ENCODE measurements at regions not wholly inside any gene's neighbourhood (a gene's known extent, or its start where the extent isn't known, plus 50 kb on each side); places are given as distances from the start of the nearest gene placed in this dataset.
A peak's percentile ranks its signal among the peaks of the same experiment; 100 is the strongest.
"Not testable (repeated sequence)": the region's sequence is repeated elsewhere in the genome, so short reads cannot be mapped to it uniquely, and the experiment has no call there.

- Histone ChIP-seq H3K4me3 (ENCODE audit: low read depth, low read length) (no peak overlapping the region), H3K4me1 (ENCODE audit: insufficient read depth) (no peaks in the 10 kb centered on the region), H3K27ac (ENCODE audit: low read depth) (no peak overlapping the region), H3K36me3 (ENCODE audit: insufficient read depth) (no peaks in the 10 kb centered on the region)
- DNase-seq (ENCODE audit: extremely low spot score) = no peak
- 89% methylated on average over 3 of the region's 3 CpGs for WGBS
These were observed 1075.1 kb upstream of the CDH18 start for GRCh38 chr5:21063146-21063545.

- 91% methylated on average over 5 of the region's 5 CpGs for WGBS
These were observed 1070.3 kb upstream of the CDH18 start for GRCh38 chr5:21058289-21058688.

GRCh38 chr5:21051945-21052344, 1063.9 kb upstream of the CDH18 start:
- 95% methylated on average over 1 of the region's 1 CpG for WGBS
- Histone ChIP-seq H3K4me3 (ENCODE audit: low read depth, low read length) (no peak overlapping the region), H3K27ac (ENCODE audit: low read depth) (no peak overlapping the region), H3K4me1 (ENCODE audit: insufficient read depth) (no peaks in the 10 kb centered on the region), H3K36me3 (ENCODE audit: insufficient read depth) (no peaks in the 10 kb centered on the region)
- no peak for DNase-seq (ENCODE audit: extremely low spot score)

More at GRCh38 chr5:21058289-21058688, 1070.3 kb upstream of the CDH18 start:
- no peak for DNase-seq (ENCODE audit: extremely low spot score)
- Histone ChIP-seq H3K36me3 (ENCODE audit: insufficient read depth) (no peaks in the 10 kb centered on the region), H3K4me1 (ENCODE audit: insufficient read depth) (no peaks in the 10 kb centered on the region), H3K27ac (ENCODE audit: low read depth) (no peak overlapping the region), H3K4me3 (ENCODE audit: low read depth, low read length) (no peak overlapping the region)

GRCh38 chr5:21049901-21050300, 1061.9 kb upstream of the CDH18 start:
- DNase-seq (ENCODE audit: extremely low spot score) = no peak
- H3K36me3 ChIP-seq (ENCODE audit: insufficient read depth) = no peaks in the 10 kb centered on the region
- WGBS = 28% methylated on average over 2 of the region's 2 CpGs
- no peaks in the 10 kb centered on the region for H3K4me1 ChIP-seq (ENCODE audit: insufficient read depth)
- H3K4me3 ChIP-seq (ENCODE audit: low read depth, low read length) = no peak overlapping the region
- no peak overlapping the region for H3K27ac ChIP-seq (ENCODE audit: low read depth)

GRCh38 chr5:21030981-21031380, 1043.0 kb upstream of the CDH18 start:
- 40% methylated on average over 4 of the region's 4 CpGs for WGBS
- Histone ChIP-seq H3K4me1 (ENCODE audit: insufficient read depth) (no peaks in the 10 kb centered on the region), H3K27ac (ENCODE audit: low read depth) (no peak overlapping the region), H3K36me3 (ENCODE audit: insufficient read depth) (no peaks in the 10 kb centered on the region), H3K4me3 (ENCODE audit: low read depth, low read length) (no peak overlapping the region)
- no peak for DNase-seq (ENCODE audit: extremely low spot score)

- no peak overlapping the region for H3K4me3 ChIP-seq (ENCODE audit: low read depth, low read length)
- DNase-seq (ENCODE audit: extremely low spot score) = no peak
- WGBS = 66% methylated on average over 1 of the region's 1 CpG
- H3K4me1 ChIP-seq (ENCODE audit: insufficient read depth) = no peaks in the 10 kb centered on the region
- H3K36me3 ChIP-seq (ENCODE audit: insufficient read depth) = no peaks in the 10 kb centered on the region
- H3K27ac ChIP-seq (ENCODE audit: low read depth) = no peak overlapping the region
These were observed 1037.0 kb upstream of the CDH18 start for GRCh38 chr5:21024966-21025365.

GRCh38 chr5:21013237-21013636, 1025.2 kb upstream of the CDH18 start:
- Histone ChIP-seq H3K27ac (ENCODE audit: low read depth) (no peak overlapping the region), H3K4me1 (ENCODE audit: insufficient read depth) (no peaks in the 10 kb centered on the region), H3K36me3 (ENCODE audit: insufficient read depth) (no peaks in the 10 kb centered on the region), H3K4me3 (ENCODE audit: low read depth, low read length) (no peak overlapping the region)
- WGBS = 49% methylated on average over 2 of the region's 2 CpGs
- no peak for DNase-seq (ENCODE audit: extremely low spot score)

- Histone ChIP-seq H3K27ac (ENCODE audit: low read depth) (no peak overlapping the region), H3K36me3 (ENCODE audit: insufficient read depth) (no peaks in the 10 kb centered on the region), H3K4me1 (ENCODE audit: insufficient read depth) (no peaks in the 10 kb centered on the region), H3K4me3 (ENCODE audit: low read depth, low read length) (no peak overlapping the region)
- WGBS = 79% methylated on average over 2 of the region's 2 CpGs
- no peak for DNase-seq (ENCODE audit: extremely low spot score)
These were observed 1019.8 kb upstream of the CDH18 start for GRCh38 chr5:21007781-21008180.

- DNase-seq (ENCODE audit: extremely low spot score); H3K4me3 ChIP-seq (ENCODE audit: low read depth, low read length); H3K4me1 ChIP-seq (ENCODE audit: insufficient read depth); H3K36me3 ChIP-seq (ENCODE audit: insufficient read depth); H3K27ac ChIP-seq (ENCODE audit: low read depth): not testable (repeated sequence)
- 64% methylated on average over 2 of the region's 2 CpGs for WGBS
These were observed 1000.9 kb upstream of the CDH18 start for GRCh38 chr5:20988933-20989332.

GRCh38 chr5:20985754-20986153, 997.8 kb upstream of the CDH18 start:
- WGBS = 48% methylated on average over 2 of the region's 2 CpGs
- Histone ChIP-seq H3K4me3 (ENCODE audit: low read depth, low read length) (no peak overlapping the region), H3K36me3 (ENCODE audit: insufficient read depth) (no peaks in the 10 kb centered on the region), H3K4me1 (ENCODE audit: insufficient read depth) (no peaks in the 10 kb centered on the region), H3K27ac (ENCODE audit: low read depth) (no peak overlapping the region)
- DNase-seq (ENCODE audit: extremely low spot score) = no peak

GRCh38 chr5:20974426-20974825, 986.4 kb upstream of the CDH18 start:
- no peak overlapping the region for H3K27ac ChIP-seq (ENCODE audit: low read depth)
- no peak for DNase-seq (ENCODE audit: extremely low spot score)
- H3K4me3 ChIP-seq (ENCODE audit: low read depth, low read length) = no peak overlapping the region
- WGBS = 66% methylated on average over 1 of the region's 1 CpG
- no peaks in the 10 kb centered on the region for H3K4me1 ChIP-seq (ENCODE audit: insufficient read depth)
- H3K36me3 ChIP-seq (ENCODE audit: insufficient read depth) = no peaks in the 10 kb centered on the region

GRCh38 chr5:20972419-20972925, 984.5 kb upstream of the CDH18 start:
- peak; percentile 13 for DNase-seq (ENCODE audit: extremely low spot score)
- 21% methylated on average over 7 of the region's 7 CpGs for WGBS
- H3K4me3 ChIP-seq (ENCODE audit: low read depth, low read length) = no peak overlapping the region

GRCh38 chr5:20959347-20959746, 971.3 kb upstream of the CDH18 start:
- no peak for DNase-seq (ENCODE audit: extremely low spot score)
- Histone ChIP-seq H3K4me3 (ENCODE audit: low read depth, low read length) (no peak overlapping the region), H3K27ac (ENCODE audit: low read depth) (no peak overlapping the region), H3K4me1 (ENCODE audit: insufficient read depth) (no peaks in the 10 kb centered on the region), H3K36me3 (ENCODE audit: insufficient read depth) (no peaks in the 10 kb centered on the region)
- 89% methylated on average over 1 of the region's 1 CpG for WGBS

More at GRCh38 chr5:20972419-20972925, 984.5 kb upstream of the CDH18 start:
- Histone ChIP-seq H3K4me1 (ENCODE audit: insufficient read depth) (no peaks in the 10 kb centered on the region), H3K36me3 (ENCODE audit: insufficient read depth) (no peaks in the 10 kb centered on the region), H3K27ac (ENCODE audit: low read depth) (no peak overlapping the region)

GRCh38 chr5:20958641-20959040, 970.6 kb upstream of the CDH18 start:
- 83% methylated on average over 5 of the region's 5 CpGs for WGBS
- no peaks in the 10 kb centered on the region for H3K36me3 ChIP-seq (ENCODE audit: insufficient read depth)
- H3K4me3 ChIP-seq (ENCODE audit: low read depth, low read length) = no peak overlapping the region
- H3K4me1 ChIP-seq (ENCODE audit: insufficient read depth) = no peaks in the 10 kb centered on the region
- DNase-seq (ENCODE audit: extremely low spot score) = no peak
- H3K27ac ChIP-seq (ENCODE audit: low read depth) = no peak overlapping the region

- H3K27ac ChIP-seq (ENCODE audit: low read depth) = no peak overlapping the region
- no peak for DNase-seq (ENCODE audit: extremely low spot score)
- no peaks in the 10 kb centered on the region for H3K4me1 ChIP-seq (ENCODE audit: insufficient read depth)
- 90% methylated on average over 2 of the region's 2 CpGs for WGBS
- H3K4me3 ChIP-seq (ENCODE audit: low read depth, low read length) = no peak overlapping the region
- no peaks in the 10 kb centered on the region for H3K36me3 ChIP-seq (ENCODE audit: insufficient read depth)
These were observed 968.1 kb upstream of the CDH18 start for GRCh38 chr5:20956134-20956533.

Data from urinary bladder (tissue), 3 donors.